Large intestine (tissue), 3 donors: ENCODE measurements at regions not wholly inside any gene's neighbourhood (a gene's known extent, or its start where the extent isn't known, plus 50 kb on each side); places are given as distances from the start of the nearest gene placed in this dataset.
"Not testable (repeated sequence)": the region's sequence is repeated elsewhere in the genome, so short reads cannot be mapped to it uniquely, and the experiment has no call there.

Experiments
- DNase-seq, 2 donors: peaks; one replicate each; pipeline versions ENCODE4 v3.0.0 to v3.0.0-alpha.2; 2013
- H3K27ac ChIP-seq: one replicate; pipeline ENCODE4 v1.5.1; 2013; ENCODE audit warnings: low read length
- H3K27me3 ChIP-seq: 2 replicates; pipeline ENCODE4 v1.6.1; 2013; ENCODE audit warnings: low read length; ENCODE audit not compliant: control insufficient read depth, insufficient read depth
- H3K36me3 ChIP-seq: 2 replicates; pipeline ENCODE4 v1.6.1; 2013; ENCODE audit warnings: low read length; ENCODE audit not compliant: control insufficient read depth, insufficient read depth
- H3K4me1 ChIP-seq: one replicate; pipeline ENCODE4 v1.6.1; 2013; ENCODE audit warnings: low read length; ENCODE audit not compliant: control insufficient read depth, insufficient read depth
- H3K4me3 ChIP-seq: one replicate; pipeline ENCODE4 v1.5.1; 2013; ENCODE audit warnings: low read length
- H3K9me3 ChIP-seq: one replicate; pipeline ENCODE4 v1.6.1; 2013; ENCODE audit warnings: mild to moderate bottlenecking, low read depth, low read length, moderate library complexity; ENCODE audit not compliant: control insufficient read depth
- WGBS: methylation state at CpG from one replicate; pipeline ENCODE4 v1.1.5; 2013; ENCODE audit warnings: low lambda C conversion rate; ENCODE audit not compliant: insufficient coverage; 5-methylcytosine and 5-hydroxymethylcytosine counted together

DNA sequence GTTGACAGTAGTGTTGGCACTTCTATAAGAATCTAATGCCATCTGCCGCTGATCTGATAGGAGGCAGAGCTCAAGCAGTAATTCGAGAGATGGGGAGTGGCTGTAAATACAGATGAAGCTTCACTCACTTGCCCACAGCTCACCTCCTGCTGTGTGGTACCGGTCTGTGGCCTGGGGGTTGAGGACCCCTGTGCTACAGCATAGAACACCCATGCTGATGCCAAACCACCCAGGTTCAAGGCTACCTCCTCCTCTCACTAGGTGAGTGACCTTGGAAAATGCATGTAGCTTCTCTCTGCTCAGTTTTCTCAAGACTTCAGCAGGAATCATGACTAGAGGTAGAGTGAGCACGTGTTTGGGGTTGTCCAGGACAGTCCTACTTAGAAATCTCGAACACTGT is 263.4 kb downstream of the SH3BP4 start:
- Histone ChIP-seq H3K9me3 (peaks cover 2% of the 10 kb centered on the region), H3K27ac (no peak overlapping the region), H3K4me1 (peaks cover 8% of the 10 kb centered on the region), H3K36me3 (no peaks in the 10 kb centered on the region), H3K4me3 (no peak overlapping the region), H3K27me3 (peaks cover 6% of the 10 kb centered on the region)
- no CpG with 5 or more reads among the region's 5 CpGs for WGBS
- no peak for DNase-seq

DNA sequence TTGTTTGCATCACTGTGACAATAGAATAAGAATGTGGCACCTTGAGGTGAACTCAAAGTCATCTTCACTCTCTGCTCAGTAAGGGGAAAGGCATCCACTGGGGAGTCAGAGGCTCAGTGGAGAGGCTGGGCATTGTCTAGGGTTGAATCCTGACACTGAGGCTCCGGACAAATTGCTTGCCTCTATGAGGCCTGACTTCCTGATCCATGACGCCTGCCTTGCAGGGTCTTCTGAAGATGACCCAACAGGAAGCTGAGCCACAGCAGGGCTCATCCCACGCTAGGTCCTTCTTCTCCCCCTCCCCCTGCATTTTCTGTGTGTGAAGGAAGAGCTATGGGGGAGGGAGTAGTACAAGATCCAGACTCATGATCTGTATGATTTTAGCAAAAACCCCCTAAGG is 265.1 kb downstream of the SH3BP4 start:
- DNase-seq: no peak
- no peak overlapping the region for H3K27ac ChIP-seq
- H3K9me3 ChIP-seq: peaks cover 2% of the 10 kb centered on the region
- WGBS: no CpG with 5 or more reads among the region's 3 CpGs
- H3K4me3 ChIP-seq: no peak overlapping the region
- H3K27me3 ChIP-seq: peaks cover 6% of the 10 kb centered on the region
- H3K36me3 ChIP-seq: no peaks in the 10 kb centered on the region
- H3K4me1 ChIP-seq: peaks cover 8% of the 10 kb centered on the region

DNA sequence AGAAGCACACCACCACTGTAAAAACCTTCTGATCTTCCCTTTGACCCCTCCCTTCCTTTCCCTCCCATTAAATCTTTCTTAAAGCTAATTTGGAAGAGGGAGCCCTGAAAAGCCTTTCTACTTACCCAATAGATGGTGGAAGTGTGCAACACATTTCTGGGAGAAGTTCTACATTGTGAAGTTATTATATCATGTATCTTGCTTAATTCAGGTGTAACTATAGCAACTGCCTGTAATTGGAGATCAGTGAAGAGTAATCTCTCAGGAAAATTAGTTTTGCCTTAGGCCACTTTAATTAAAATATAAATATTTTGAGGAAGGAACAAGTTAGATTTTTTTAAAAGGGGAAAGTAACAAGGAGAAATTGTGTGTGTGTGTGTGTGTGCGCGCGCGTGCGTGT is 266.0 kb downstream of the SH3BP4 start:
- Histone ChIP-seq H3K36me3 (no peaks in the 10 kb centered on the region), H3K4me1 (peaks cover 8% of the 10 kb centered on the region), H3K27me3 (peaks cover 4% of the 10 kb centered on the region), H3K9me3 (peaks cover 2% of the 10 kb centered on the region), H3K4me3 (no peak overlapping the region), H3K27ac (no peak overlapping the region)
- no CpG with 5 or more reads among the region's 5 CpGs for WGBS
- no peak for DNase-seq

GRCh38 chr2:235218486-235218907 is 266.7 kb downstream of the SH3BP4 start:
- 100% methylated on average over 4 of the region's 10 CpGs for WGBS

GRCh38 chr2:235219048-235219447 is 267.2 kb downstream of the SH3BP4 start:
- Histone ChIP-seq H3K27ac (no peak overlapping the region), H3K27me3 (peaks cover 4% of the 10 kb centered on the region), H3K4me1 (peaks cover 8% of the 10 kb centered on the region), H3K36me3 (no peaks in the 10 kb centered on the region), H3K4me3 (no peak overlapping the region), H3K9me3 (peaks cover 2% of the 10 kb centered on the region)
- 80% methylated on average over 1 of the region's 5 CpGs for WGBS
- peak; percentile 85 to 88 for DNase-seq

More at GRCh38 chr2:235218486-235218907, 266.7 kb downstream of the SH3BP4 start:
- no peak overlapping the region for H3K27ac ChIP-seq
- no peaks in the 10 kb centered on the region for H3K36me3 ChIP-seq
- peaks cover 4% of the 10 kb centered on the region for H3K27me3 ChIP-seq
- no peak overlapping the region for H3K4me3 ChIP-seq
- no peak for DNase-seq
- peaks cover 8% of the 10 kb centered on the region for H3K4me1 ChIP-seq
- H3K9me3 ChIP-seq: peaks cover 2% of the 10 kb centered on the region

DNA sequence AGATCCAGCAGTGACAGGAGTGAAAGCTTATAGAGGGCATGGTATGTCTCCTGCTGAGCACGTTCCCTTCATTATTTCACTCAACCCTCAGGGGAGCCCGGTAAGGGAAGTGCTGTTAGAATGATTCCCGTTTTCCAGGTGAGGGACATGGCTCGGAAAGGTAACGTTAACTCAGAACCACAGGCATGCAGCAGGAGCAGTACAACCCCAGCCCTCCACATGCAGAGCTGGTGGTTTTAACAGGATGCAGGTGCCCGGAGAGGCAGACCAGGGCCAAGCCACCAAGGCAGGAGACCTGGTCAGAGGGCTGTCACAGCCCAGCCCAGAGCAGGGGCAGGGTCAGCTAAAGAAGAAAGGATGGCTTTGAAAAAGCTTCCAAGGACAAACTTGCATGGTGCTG is 268.5 kb downstream of the SH3BP4 start:
- Histone ChIP-seq H3K27ac (no peak overlapping the region), H3K4me3 (no peak overlapping the region), H3K36me3 (no peaks in the 10 kb centered on the region), H3K4me1 (peaks cover 8% of the 10 kb centered on the region), H3K27me3 (peaks cover 6% of the 10 kb centered on the region), H3K9me3 (peaks cover 2% of the 10 kb centered on the region)
- no peak for DNase-seq
- no CpG with 5 or more reads among the region's 6 CpGs for WGBS

DNA sequence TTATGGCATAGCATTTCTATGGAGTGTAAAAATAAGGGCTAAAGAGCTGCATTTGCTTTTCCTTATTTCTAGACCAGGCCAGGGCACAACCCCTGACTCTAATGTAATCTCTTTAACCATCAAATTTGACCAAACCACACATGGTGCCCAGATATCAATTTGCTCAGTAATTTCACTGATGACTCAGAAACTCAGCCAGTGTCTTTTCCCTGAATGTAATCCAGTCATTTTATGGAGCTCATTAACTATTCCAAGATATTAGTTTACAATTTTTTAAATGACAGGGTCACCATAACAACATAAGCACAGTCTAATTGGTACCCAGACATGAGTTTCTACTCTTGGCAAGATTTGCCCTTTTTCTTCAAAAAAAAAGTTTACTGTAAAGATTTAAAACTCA is 270.8 kb upstream of the AGAP1 start:
- peaks cover 2% of the 10 kb centered on the region for H3K9me3 ChIP-seq
- H3K4me3 ChIP-seq: no peak overlapping the region
- no peaks in the 10 kb centered on the region for H3K36me3 ChIP-seq
- H3K4me1 ChIP-seq: peaks cover 8% of the 10 kb centered on the region
- peaks cover 10% of the 10 kb centered on the region for H3K27me3 ChIP-seq
- no peak for DNase-seq
- no peak overlapping the region for H3K27ac ChIP-seq

- Histone ChIP-seq H3K27me3 (peaks cover 15% of the 10 kb centered on the region), H3K36me3 (no peaks in the 10 kb centered on the region), H3K4me1 (peaks cover 5% of the 10 kb centered on the region), H3K4me3 (no peak overlapping the region), H3K27ac (no peak overlapping the region), H3K9me3 (no peaks in the 10 kb centered on the region)
- no peak for DNase-seq
- WGBS: 100% methylated on average over 1 of the region's 5 CpGs
Measured at GRCh38 chr2:235224410-235224809, 269.4 kb upstream of the AGAP1 start.

DNA sequence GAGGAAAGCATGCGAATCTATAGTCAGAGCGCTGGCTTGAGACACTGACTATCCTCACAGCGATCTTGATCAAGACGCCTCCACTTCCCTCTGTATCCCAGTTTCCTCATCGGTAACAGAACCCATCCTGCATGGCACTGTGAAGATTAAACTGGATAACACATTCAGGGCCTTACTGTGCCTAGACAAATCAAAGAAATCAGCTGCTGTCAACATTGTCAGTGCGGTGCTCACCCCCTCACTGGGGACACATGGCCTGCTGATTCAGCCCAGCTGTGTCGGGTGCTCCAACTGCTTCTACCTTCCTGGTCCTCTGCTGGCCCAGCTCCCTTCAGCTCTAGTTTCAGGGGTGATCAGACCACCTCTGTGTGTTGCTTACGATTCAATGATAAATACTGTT is 268.6 kb upstream of the AGAP1 start:
- Histone ChIP-seq H3K27ac (no peak overlapping the region), H3K4me3 (no peak overlapping the region), H3K27me3 (peaks cover 21% of the 10 kb centered on the region), H3K9me3 (no peaks in the 10 kb centered on the region), H3K36me3 (no peaks in the 10 kb centered on the region), H3K4me1 (no peaks in the 10 kb centered on the region)
- WGBS: 100% methylated on average over 1 of the region's 8 CpGs
- no peak for DNase-seq

DNA sequence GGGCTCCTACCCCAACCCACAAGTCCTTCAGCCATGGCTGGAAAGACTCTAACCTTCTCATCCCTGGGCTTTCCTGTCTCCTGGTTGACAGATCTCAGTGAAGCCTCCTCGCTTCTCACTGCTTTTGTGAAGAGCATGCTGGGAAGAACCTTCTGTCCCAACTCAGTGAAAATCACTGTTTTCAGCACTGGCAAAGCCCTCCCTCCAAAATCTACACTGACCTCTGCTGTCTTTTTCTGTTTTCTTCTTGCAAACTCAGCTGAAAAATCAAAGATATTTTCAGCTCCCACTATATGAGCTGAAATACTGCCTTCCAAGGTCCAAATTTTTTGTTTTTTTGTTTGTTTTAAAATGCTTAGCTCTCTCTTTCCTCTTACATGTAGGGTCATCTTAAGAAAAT is 266.3 kb upstream of the AGAP1 start:
- H3K9me3 ChIP-seq: no peaks in the 10 kb centered on the region
- H3K4me3 ChIP-seq: no peak overlapping the region
- H3K36me3 ChIP-seq: no peaks in the 10 kb centered on the region
- peaks cover 30% of the 10 kb centered on the region for H3K27me3 ChIP-seq
- H3K27ac ChIP-seq: no peak overlapping the region
- DNase-seq: no peak
- WGBS: no CpG with 5 or more reads among the region's 1 CpG
- H3K4me1 ChIP-seq: no peaks in the 10 kb centered on the region

DNA sequence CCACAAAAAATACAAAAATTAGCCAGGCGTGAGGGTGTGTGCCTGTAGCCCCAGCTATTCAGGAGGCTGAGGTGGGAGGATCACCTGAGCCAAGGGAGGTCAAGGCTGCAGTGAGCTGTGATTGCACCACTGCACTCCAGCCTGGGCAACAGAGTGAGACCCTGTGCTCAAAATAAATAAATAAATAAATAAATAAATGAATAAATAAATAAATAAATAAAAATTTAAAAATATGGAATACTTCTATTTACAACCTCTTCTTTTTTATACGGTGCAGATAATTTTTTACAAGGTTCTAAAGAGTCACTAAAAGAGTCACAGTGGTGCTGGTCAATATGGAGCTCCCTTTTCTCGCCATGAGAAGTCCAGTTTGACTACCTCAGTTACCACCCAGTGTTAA is 265.4 kb upstream of the AGAP1 start:
- not testable (repeated sequence) for H3K4me1 ChIP-seq, H3K9me3 ChIP-seq, H3K4me3 ChIP-seq, H3K27ac ChIP-seq, DNase-seq, H3K36me3 ChIP-seq
- H3K27me3 ChIP-seq: peaks cover 31% of the 10 kb centered on the region
- WGBS: 92% methylated on average over 1 of the region's 3 CpGs
